ENCODE measurements at regions not wholly inside any gene's neighbourhood (a gene's known extent, or its start where the extent isn't known, plus 50 kb on each side); places are given as distances from the start of the nearest gene placed in this dataset.
"Not testable (repeated sequence)": the region's sequence is repeated elsewhere in the genome, so short reads cannot be mapped to it uniquely, and the experiment has no call there.

GRCh38 chr6:98333273-98333672 lies 501.1 kb upstream of the POU3F2 start:
- no peak for DNase-seq (ENCODE audit: low read depth)

DNA sequence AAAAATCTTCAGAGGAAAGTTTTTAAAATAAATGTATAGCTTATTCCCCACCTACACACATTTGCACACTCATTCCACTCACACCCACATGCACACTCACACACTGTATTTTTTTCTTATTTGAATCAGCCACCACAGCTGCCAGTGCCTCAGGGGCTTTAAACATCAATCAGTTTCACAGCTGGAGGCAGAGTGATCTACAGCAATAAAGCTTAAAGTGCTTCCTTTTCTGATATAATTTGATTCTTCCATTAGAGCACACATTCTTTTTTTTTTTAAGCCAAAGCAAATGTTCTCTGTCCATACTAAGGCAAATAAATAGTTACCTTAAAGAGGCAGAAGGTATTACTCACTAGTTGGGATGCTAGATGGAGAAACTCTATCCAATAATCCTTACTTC lies 498.8 kb upstream of the POU3F2 start:
- no peak for DNase-seq (ENCODE audit: low read depth)

GRCh38 chr6:98339506-98339905 lies 494.9 kb upstream of the POU3F2 start:
- DNase-seq (ENCODE audit: low read depth), result no peak

- DNase-seq (ENCODE audit: low read depth), result no peak
These were observed 491.4 kb upstream of the POU3F2 start for GRCh38 chr6:98343004-98343403.

DNA sequence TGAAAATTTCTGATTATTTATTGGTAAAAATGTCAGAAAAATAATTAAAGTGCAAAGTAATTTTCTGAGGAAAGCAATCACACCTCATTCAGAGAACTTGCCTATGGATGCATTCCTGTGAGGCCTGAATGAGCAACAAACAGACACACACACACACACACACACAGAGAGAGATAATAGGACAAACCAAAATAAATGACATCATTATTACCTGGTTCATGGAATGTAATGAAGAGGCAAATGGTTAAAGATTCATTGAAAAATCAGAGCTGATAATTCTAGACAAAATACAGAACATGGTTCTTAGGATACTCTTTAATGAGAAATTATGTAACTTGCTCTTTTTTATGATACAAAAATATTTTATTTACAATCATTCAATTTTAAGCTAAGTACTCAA lies 490.6 kb upstream of the POU3F2 start:
- no peak for DNase-seq (ENCODE audit: low read depth)

DNA sequence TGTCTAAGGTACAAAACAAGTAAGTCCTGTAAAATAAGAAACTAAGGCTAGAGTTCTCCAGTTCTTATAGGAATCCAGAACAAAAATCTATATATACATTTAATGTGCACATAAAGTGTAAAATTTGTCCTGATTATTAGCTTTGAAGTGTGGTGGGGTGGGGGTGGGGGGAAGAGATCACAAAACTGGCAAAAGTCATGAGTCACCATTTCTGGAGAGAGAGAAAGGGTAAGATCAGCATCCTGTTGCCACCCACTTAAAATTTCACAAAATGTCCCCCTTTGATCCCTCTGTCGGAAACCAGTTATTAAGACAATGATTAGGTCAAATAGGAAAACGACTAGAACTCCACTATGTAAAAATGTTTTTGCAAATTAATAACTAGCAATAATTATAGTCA lies 482.0 kb upstream of the POU3F2 start:
- no peak for DNase-seq (ENCODE audit: low read depth)

GRCh38 chr6:98358173-98358572 lies 476.2 kb upstream of the POU3F2 start:
- DNase-seq (ENCODE audit: low read depth), result no peak

GRCh38 chr6:98366371-98366770 lies 468.0 kb upstream of the POU3F2 start:
- DNase-seq (ENCODE audit: low read depth), result no peak

DNA sequence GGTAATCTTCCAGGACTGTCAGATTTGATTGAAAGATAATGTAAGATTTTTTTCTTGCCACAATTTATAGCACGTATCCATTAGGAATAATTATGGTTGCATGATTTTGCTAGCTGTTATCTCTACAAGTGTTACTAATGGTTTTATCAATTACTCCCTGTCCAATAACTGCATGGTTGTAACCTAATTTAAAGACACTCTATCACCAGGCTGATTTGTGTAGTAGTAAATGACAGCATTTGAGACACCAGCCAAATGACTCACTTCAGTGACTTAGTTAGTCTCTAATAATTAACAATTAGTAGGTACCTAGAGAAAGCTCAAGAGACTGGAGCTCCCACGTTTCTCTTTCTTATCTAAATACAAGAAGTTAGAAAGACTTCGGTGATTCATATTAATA lies 453.8 kb upstream of the POU3F2 start:
- no peak for DNase-seq (ENCODE audit: low read depth)

- no peak for DNase-seq (ENCODE audit: low read depth)
These were observed 452.1 kb upstream of the POU3F2 start for GRCh38 chr6:98382246-98382645.

- no peak for DNase-seq (ENCODE audit: low read depth)
These were observed 450.0 kb upstream of the POU3F2 start for GRCh38 chr6:98384334-98384733.

GRCh38 chr6:98384801-98385200 lies 449.6 kb upstream of the POU3F2 start:
- no peak for DNase-seq (ENCODE audit: low read depth)

- no peak for DNase-seq (ENCODE audit: low read depth)
These were observed 438.7 kb upstream of the POU3F2 start for GRCh38 chr6:98395610-98396166.

- no peak for DNase-seq (ENCODE audit: low read depth)
These were observed 418.3 kb upstream of the POU3F2 start for GRCh38 chr6:98416027-98416426.

- not testable (repeated sequence) for DNase-seq (ENCODE audit: low read depth)
These were observed 417.7 kb upstream of the POU3F2 start for GRCh38 chr6:98416497-98417158.

DNA sequence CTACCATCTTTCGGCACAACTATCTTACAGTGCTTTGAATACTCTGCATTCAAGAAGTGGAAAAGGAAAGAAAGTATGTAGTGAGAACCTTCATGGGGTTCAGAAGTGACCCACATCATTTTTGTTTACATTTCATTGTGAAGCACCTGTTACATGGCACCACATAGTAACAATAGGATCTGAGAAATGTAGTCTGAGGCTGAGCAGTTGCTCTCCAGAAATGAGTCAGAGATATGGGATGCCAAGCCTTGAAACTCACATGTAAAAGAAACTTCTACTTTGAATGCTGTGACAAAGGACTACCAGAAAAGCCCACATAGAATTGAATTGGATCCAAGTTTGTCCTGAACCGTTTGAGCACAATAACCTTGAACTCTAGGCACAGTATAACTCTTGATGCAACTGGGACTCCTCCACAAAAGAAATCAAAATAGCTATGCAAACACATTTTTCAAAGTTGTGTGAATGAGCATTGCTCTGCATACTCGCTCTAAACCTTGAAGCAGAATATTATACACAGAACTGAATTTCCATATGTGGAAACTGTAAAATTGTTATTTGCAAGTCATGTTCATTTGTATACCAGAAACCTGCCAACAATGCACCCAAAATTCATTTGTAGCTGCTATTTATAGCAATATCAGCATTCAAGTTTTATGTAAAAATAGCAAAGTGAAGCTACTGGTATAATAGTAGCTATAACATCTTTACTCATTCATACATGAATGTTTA lies 400.9 kb upstream of the POU3F2 start:
- DNase-seq (ENCODE audit: low read depth), result no peak

- no peak for DNase-seq (ENCODE audit: low read depth)
These were observed 390.7 kb upstream of the POU3F2 start for GRCh38 chr6:98443633-98444032.

DNA sequence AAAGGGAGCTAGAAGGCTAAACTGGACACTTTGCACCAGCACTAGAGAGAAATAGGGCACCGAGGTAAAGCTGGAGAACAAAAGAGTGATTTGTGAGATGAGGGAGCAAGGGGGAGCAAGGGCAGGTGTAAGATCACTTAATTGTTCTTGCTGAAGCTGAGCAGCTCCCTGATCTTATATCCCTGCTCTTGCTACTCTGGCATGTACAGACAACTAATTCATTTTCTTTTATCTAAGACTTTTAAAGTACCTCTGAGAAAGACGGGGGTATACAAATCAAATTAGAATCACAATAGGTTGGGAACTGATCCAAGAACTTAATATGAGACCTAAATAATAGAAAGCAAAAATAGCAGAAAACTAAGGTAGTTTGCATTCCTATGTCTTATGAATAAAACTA lies 381.7 kb upstream of the POU3F2 start:
- no peak for DNase-seq (ENCODE audit: low read depth)

GRCh38 chr6:98454809-98455322 lies 379.5 kb upstream of the POU3F2 start:
- DNase-seq (ENCODE audit: low read depth), result no peak

DNA sequence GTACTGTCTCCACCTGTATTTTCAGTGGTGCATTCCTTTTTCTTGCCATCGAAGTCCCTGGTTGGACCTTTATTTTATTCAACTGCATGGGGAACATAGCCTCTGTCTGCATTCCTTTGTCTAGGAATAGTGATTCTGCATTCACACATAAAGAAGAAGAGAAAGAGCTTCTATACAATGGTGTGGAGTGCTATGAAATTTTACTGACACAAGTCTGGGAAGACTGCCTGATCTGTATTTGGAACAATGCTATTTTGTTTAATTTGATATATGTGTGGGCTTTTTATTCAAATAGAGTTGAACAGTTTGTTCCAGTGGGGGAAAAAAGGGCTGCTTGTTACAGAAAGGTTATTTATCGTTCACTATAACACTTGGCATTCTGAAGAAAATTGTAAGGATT lies 375.7 kb upstream of the POU3F2 start:
- no peak for DNase-seq (ENCODE audit: low read depth)

DNA sequence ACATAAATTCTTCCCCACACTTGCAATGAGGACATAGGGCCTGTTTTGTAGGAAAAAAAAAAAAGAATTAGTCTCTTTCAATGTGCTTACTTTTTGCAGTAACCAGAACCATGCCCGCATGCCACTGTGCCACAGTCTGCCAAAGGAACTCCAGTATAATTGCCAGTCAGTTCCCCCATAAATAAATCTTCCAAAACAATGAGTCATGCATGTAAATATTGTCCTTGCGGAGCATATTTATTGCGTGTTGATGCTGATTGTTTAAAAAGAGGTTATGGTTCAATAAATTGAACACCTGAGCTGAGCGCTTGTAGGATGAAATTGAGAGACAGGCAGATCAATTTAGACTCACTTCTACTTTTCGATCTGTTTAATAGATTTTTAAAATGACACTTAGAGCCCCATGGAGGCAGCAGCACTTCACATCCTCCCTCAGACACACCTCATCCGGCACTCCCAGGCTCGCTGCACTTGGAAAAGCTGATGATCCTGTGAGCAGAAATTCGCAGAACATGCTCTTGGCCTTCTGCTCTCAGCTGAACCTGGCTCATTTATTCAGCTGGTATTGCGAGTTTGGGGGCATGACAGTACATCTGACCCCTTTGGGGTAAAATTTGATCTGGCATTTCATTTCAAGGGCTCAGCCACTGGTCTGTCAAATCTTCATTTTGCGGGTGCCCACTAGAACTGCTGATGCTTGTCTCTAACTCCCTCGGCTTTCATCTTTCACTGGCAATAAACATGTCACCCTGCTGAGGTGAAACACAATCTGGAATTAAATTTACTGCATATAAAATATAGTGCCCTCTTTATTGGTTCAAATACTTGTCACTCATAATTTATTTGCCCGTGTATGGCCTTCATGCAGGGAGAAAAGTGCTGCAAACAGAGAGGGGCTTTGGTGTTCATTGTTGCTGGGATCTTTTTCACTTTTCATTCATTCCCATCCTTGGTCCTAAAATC lies 371.1 kb upstream of the POU3F2 start:
- no peak for DNase-seq (ENCODE audit: low read depth)

DNA sequence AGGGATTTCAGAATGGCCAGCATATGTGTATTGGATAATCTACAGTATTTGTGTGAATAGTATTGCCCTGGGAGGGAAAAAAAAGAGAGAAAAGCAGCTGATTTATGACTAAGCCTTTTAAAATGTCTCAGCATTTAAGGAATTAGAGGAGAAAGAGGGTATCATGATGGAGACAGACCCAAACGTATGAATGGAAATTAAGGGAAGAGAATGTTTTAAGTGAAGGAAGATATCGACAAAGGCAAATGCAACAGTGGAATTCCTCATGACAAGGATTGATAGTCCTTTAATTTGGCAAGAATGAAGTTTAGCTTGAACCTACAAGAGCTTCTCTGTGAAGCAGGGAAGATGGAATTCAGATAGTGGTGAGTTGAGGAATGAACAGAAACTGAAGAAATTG lies 367.3 kb upstream of the POU3F2 start:
- DNase-seq (ENCODE audit: low read depth), result no peak

Data from stimulated activated CD8-positive, alpha-beta memory T cell treated with anti-CD3 and anti-CD28 coated beads, Interleukin-12 subunit alpha, Interleukin-12 subunit beta, amount 100 ng/mL, for 4 hours (primary cell).